Head of caudate nucleus (tissue), 42 donors: ENCODE measurements at regions not wholly inside any gene's neighbourhood (a gene's known extent, or its start where the extent isn't known, plus 50 kb on each side); places are given as distances from the start of the nearest gene placed in this dataset.
"Not testable (repeated sequence)": the region's sequence is repeated elsewhere in the genome, so short reads cannot be mapped to it uniquely, and the experiment has no call there.

ENCODE experiments used
- DNase-seq, 42 donors: peaks; one replicate each; pipeline versions ENCODE4 v3.0.0 to v3.0.0-alpha.2; 2020 to 2021; ENCODE audit warnings: mixed read lengths in 7 of 42
- intact Hi-C: fragments of 100-400 bp; cut with DNase I; formaldehyde crosslinking; loops from one replicate; pipeline ENCODE4 v1.15.0; 2022

DNA sequence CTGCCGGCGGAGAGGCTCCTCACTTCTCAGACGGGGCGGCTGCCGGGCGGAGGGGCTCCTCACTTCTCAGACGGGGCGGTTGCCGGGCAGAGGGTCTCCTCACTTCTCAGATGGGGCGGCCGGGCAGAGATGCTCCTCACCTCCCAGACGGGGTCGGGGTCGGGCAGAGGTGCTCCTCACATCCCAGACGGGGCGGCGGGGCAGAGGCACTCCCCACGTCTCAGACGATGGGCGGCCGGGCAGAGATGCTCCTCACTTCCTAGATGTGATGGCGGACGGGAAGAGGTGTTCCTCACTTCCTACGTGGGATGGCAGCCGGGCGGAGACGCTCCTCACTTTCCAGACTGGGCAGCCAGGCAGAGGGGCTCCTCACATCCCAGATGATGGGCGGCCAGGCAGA is 126.5 kb upstream of the PTPRG start:
- DNase-seq, intact Hi-C loops: not testable (repeated sequence)

DNA sequence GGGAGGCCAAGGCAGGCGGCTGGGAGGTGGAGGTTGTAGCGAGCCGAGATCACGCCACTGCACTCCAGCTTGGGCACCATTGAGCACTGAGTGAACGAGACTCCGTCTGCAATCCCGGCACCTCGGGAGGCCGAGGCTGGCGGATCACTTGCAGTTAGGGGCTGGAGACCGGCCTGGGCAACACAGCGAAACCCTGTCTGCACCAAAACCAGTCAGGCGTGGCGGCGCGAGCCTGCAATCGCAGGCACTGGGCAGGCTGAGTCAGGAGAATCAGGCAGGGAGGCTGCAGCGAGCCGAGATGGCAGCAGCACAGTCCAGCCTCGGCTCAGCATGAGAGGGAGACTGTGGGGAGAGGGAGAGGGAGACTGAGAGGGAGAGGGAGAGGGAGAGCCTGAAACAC is 126.0 kb upstream of the PTPRG start:
- intact Hi-C loops, DNase-seq: not testable (repeated sequence)

DNA sequence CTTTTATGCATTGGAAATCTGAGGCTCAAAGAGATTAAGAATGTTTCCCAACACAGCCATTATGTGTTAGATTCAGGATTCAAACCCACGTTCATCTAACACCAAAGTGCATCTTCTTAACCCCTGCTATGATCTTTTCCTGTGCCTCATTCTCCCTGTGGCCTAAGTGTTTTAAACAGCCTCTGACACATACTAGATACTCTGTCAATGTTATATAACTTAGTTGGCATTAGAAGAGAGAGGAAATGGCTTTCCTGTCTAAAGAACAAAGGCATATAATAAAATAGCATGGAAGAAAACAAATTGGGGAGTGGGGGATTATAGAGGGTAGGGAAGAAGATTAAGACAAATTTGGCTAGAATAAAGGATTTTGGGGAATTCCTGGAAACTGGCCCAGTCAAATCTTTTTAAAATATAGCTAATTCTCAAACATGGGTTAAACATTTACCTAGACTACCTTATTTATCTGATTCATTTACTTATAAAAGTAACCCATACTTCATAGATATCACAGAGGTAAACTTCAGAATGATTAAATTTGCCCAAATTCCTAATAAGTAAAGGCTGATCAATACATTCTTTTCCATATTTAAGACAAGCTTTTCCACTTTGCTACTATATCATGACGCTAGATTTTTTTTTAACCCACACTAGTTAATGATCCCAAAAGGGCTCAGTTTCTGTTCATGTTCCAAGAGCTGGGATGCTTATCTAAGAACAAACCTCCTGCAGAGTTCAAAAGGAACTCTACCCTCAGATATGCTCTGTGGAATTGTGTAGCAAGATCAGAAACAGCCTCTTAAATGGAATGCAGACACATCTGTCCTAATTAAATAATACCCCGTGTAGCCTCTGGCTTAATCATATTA is 122.9 kb upstream of the PTPRG start:
- intact Hi-C loops: no loop called here
- DNase-seq: no peak

DNA sequence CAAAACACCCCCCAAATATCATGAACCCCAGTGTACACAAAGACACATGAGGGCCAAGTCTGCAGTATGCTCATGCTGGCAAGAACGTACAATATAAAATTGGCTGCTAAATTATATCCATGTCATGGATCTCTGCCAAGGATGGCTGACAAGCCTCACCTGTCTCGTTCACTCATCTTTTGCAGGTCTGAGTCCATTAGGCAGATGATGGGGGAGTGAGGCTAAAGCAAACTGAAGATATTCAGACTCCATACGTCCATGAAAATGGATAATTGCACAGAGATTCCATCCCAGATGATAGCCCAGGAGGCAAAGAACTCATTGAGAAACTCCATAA is 122.3 kb upstream of the PTPRG start:
- intact Hi-C loops: no loop called here
- no peak for DNase-seq

DNA sequence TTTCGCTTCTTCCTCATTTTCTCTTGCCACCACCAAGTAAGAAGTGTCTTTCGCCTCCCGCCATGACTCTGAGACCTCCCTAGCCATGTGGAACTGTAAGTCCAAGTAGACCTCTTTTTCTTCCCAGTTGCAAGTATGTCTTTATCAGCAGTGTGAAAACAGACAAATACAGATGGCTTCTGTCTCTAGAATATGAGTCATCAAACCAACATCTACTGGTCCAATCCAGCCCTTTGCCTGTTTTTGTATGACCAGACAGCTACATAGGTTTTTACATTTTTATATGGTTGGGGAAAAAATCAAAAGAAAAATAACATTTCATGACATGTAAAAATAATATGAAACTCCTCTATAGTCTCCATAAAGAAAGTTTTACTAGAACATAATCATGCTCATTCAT is 118.7 kb upstream of the PTPRG start:
- no peak for DNase-seq
- intact Hi-C loops: no loop called here

DNA sequence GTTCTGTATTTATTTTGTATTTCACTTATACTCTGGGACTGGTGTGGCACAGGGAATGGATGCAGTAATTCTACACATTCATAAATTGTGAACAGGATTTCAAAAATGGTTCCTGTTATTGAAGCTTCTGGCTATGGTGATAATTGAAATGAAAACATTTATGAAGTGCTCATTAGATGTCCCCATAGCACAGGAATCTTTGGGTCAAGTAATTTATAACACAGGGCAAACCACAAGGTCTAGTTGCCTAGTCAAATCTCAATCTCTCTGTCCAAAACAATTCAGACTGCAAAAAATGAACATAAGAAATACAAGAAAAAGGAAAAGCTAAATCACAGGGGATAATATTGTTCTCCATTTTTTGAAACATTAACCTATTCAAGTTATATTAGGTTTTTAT is 117.5 kb upstream of the PTPRG start:
- intact Hi-C loops: no loop called here
- DNase-seq: no peak

DNA sequence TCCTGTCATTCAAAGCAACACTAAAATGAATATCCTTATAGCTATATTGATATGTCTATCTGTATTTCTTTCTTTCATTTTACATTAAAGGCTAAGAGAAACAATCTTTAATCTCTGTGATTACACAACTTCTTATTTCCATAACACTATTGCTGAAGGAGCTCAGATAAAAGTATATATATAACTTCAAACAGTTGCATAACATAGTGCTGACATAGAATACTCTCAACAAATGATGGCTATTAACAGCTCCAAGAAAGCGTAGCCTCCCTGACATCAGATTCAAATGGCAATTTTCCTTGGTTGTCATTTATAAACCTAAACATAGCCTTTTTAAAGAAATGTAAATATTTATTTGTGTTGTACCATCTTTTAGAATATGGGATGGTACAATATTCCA is 116.6 kb upstream of the PTPRG start:
- DNase-seq: no peak
- intact Hi-C loops: no loop called here

DNA sequence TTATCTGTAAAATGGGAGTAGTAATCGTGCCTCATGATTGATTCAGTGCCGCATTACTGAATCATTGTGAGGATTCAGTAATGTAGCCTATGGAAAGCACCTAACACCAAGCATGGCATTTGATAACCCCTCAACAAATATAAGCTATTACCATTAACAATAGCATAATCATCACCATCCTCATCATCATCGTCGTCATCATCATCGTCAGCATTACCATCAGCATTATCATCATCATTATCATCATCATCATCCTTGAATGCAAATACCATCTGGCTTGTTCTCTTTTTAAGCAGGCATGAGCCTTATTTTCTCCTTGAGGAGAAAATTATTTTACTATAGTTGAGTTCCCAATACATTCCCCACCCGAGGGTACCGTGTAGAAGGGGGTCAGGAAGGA is 115.4 kb upstream of the PTPRG start:
- intact Hi-C loops: no loop called here
- no peak for DNase-seq

DNA sequence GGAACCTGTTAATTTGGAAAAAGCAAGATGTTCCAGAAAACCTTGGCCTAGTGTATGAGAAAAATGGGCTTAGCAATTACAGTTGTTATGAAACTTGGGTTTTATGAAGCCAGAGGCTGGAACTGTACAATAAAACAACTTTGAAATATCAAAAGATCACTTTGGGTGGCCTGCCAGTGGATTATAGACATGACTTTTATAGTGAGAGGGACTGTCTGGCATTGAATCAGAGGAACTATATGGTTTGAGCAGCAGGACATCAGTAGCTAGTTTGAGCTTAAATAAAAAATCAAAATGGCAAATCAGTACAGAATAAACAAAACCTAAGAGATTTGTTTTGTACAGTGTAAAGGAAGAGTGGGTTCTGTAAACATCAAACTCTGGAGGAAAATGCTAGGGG is 115.0 kb upstream of the PTPRG start:
- intact Hi-C loops: no loop called here
- DNase-seq: no peak

DNA sequence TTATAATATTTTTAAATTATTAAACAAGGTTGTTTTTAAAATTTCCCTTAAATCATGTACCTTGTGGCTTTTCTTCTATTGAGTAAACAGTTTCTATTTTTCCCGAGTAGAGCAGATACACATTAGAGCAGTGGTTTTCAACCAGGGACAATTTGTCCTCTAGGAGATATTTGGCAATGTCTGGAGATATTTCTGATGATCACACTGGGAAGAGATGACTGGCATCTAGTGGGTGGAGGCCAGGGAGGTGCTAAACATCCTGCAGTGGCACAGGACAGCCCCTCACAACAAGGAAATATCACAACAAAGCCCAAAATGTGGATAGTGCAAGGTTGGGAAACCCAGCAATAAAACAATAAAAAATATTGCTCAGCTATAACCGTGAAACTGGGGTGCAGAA is 113.0 kb upstream of the PTPRG start:
- DNase-seq: no peak
- intact Hi-C loops: no loop called here

DNA sequence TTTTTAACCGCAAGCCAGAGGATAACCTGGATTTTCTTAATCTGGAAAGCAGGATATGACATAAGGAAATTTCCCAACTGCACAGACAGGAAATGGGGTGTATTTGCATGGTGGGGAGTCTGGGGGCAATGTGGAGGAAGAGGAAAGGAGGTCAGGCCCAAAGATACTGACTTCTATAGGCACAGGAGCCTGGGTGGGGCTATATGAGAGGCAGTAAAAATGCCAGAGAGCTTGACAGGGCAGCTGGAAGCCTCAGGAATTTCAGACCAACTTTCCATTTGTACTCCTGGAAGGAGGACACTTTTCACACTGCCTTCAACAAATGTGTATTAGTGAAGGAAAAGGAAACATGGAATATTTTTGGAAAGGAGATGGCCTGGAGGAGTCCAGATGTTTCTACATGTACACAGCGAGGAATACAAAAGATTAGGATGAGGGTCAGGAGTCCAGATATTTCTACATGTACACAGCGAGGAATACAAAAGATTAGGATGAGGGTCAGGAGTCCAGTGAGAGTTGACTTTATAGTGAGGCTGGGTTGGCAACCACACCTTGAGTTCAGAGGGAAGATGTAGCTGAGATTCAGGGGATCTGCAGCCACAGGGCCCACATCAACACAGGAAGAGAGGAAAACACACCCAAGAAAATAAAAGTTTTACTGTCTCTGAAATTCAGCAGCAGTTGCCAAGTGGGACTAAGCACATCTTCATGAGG is 111.9 kb upstream of the PTPRG start:
- DNase-seq: no peak
- intact Hi-C loops: no loop called here

DNA sequence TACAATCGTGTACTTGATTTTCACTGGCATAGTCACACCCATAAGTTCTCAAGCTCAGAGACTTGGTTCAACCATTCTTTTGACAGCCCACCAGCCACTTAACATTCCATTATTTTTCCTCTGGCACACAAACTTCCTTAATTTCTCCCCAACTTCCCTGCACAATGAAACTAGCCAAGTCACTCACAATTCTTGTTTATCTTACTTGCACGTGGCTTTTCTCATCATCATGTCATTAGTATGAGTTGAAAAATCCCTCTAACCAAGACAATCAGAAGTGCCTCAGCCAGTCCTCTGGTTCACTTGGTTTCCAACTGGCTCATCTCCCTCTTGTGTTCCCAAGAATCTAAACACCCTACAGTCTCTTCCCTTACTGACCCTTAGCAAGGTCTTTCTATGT is 110.5 kb upstream of the PTPRG start:
- intact Hi-C loops: no loop called here
- DNase-seq: no peak

DNA sequence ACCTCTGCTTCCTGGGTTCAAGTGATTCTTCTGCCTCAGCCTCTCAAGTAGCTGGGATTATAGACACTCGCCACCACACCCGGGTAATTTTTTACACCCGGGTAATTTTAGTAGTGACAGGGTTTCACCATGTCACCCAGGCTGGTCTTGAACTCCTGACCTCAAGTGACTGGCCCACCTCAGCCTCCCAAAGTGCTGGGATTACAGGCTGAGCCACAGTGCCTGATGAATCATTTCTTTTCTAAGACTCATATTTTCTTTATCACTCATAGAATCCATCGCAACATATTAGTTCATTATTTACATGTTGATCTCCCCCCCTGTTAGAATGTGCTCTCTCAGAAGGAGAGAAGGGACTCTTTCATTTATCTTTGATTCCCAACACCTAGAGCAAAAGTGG is 109.5 kb upstream of the PTPRG start:
- intact Hi-C loops: no loop called here
- no peak for DNase-seq

DNA sequence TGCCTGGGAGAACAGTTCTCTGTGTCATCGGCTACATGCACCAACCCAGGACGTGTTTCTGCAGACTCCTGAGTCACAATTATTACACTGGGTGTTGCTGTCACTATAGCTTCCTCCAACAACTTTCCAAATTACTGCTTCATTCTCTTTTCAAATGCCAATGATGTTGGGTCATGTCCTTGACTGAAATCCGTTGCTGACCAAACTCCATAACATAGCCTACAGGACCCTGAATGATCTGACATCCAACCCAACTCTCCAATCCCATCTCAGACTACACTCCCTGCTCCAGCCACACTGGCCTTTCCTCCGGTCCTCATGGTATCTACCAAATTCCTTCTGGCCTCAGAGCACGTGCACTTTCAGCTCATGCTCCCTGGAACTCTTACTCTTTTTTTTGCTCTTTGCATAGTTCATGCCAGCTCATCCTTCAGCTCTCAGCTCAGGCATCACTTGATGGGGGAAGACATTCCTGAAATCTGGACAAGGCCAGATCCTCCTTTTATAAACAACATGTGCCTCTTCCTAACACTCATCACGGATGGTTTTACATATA is 108.8 kb upstream of the PTPRG start:
- DNase-seq: no peak
- intact Hi-C loops: no loop called here

DNA sequence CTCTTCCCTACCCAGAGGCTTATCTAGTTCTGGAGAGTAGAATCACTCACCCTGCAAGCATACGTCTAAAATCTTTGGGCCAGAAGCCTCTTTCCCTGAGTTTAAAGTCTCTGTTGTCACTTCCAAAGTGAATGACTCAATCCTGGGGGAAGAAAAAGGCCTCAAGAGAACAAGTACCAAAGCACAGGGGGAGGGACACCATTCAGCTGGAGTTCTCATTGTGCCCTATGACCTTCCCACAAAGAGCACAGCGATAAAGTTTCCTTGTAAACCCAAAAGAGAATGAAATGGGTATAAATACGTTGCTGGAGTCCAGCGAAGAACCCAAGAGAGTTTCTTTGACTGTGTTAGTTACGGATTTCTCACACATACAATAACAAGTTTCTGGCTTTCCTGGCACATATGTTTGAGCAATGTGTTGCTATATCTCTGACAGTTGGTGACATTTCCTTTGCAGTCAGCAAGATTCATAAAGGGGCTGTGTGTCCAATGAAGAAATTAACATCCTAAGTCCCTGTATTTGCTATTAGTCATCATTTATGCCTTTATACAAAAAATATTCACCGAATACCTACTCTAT is 107.3 kb upstream of the PTPRG start:
- intact Hi-C loops: no loop called here
- no peak for DNase-seq

DNA sequence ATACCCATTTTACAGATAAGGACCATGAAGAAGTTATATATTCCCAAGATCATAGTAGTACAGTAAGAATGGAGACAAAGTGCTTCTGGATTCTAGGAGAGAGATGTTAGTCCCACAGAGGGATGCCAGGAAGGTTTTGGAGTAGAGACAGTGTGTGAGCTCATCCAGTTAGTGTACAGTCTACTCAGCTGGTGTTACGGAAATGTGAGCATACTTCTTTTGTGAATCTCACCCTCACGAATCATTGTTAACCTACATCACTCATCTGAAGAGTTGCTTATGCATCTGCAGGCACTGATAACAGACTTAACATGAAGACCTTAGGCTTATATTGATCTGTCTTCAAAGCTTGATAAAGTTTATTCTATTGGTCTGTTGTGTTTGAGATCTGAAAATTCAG is 106.6 kb upstream of the PTPRG start:
- DNase-seq: no peak
- intact Hi-C loops: no loop called here

DNA sequence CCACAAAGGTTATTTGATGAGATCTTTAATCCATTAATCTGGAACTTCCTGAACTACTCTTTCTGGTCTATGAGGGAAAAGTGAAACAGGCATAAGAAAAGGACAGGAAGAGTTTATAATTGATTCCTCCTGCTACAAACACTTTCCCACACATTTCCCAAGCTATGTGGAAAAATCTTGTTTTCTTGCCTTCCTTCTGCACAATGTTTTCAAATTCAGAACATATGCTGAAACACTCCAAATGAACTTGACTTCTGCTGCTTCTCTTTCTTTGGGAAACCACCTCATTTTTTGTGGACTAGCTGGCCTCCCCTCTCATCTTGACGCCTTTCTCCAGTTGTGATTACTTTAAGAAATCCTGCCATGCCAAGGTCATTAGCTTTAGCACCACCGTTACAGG is 100.7 kb upstream of the PTPRG start:
- intact Hi-C loops: no loop called here
- DNase-seq: no peak

DNA sequence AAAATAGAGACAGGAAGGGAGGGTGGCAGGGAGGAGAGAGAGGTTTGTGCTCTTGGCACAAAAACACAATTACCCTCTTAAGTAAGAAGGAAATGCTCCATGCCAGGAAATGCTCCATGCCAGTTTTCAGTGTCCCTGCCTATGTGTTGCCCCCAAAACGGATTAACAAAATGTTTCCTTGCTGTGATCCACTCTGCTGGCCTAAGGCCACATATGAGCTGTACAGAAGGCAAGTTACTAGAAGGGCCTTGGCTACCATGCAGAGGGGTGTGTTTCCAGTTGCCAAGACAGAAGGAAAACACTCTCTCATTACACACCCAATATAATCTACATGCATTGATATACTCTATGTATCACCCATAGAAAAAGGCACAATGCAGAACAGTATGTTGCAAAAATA is 98.2 kb upstream of the PTPRG start:
- intact Hi-C loops: no loop called here
- DNase-seq: no peak

DNA sequence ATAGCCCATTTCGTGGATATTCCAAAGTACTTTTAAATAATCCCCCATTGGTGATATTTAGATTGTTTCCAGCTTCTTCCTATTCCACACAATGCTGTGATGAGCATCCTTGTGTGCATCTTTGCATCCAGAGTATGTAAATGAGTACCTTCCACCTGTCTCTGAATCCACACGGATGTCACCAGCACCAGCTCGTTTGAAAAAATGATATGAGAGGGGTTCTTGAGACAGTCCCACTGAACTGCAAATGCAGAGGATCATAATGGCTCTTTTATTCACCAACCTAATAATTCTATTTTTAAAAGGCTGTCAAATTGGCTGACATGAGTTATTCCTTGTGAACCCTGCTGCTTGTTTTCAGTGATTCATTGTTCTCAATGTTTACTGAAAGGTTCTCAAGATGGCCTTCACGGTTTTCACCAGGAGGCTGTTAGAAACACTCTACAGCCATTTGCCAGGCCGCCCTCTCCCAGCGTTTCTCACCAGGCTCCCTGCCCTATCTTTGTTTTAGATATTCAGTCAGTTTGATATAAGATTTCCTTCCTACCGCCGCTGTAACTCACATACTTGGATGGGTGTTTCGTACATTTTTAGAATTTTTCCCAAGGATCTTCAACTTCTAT is 96.7 kb upstream of the PTPRG start:
- DNase-seq: no peak
- intact Hi-C loops: no loop called here

DNA sequence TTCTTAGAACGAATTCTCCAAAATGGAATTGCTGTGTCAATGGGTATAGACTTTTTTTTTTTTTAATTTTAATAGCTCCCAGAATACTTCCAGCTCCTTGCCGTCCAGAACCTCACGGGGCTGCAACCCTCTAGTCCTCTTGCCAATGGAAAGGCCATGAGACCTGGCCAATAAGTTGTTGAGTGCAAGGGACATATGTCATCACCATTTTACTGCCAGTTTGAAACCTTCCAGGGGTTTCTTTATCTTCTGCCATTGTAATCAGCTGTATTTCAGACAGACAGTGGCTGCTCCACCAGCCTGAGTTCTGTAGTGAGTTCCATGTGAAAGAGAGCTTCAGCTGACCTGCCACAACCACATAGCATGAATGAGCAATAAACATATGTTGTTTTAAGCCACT is 95.0 kb upstream of the PTPRG start:
- intact Hi-C loops: no loop called here

More for the DNA sequence above, 95.0 kb upstream of the PTPRG start:
- no peak for DNase-seq
